ENCODE measurements at regions not wholly inside any gene's neighbourhood (a gene's known extent, or its start where the extent isn't known, plus 50 kb on each side); places are given as distances from the start of the nearest gene placed in this dataset.

DNA sequence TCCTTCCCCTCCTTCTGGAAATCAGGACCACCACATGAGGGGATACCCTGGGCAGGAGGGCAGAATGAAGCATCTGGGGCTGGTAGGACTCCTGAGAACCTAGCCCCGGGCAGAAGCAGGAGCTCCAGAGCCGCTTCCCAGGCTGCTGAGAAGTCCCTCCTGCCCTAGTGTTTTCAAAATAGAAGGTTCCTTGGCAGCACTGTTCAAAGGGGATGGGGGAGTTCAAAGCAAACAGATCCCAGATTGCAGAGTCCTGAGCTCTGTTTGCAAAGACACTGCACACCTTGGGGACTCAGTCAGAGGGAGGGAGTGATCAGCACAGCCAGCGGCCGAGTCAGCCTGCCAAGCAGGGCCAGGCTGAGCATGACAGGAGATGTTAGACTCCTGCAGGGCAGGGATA is 177.8 kb downstream of the PTPRU start:
- H3K9me3 ChIP-seq, result no peaks in the 10 kb centered on the region
- no peaks in the 10 kb centered on the region for H3K36me3 ChIP-seq
- H3K4me1 ChIP-seq, result no peaks in the 10 kb centered on the region
- ATAC-seq, result no peak
- H3K27ac ChIP-seq, result no peak overlapping the region
- in situ Hi-C loops (cut with MboI; ENCODE audit: low sequenced_read_pairs in 4 of 4), result no loop called here
- intact Hi-C loops (cut with DNase I; ENCODE audit: low total_unique reads), result no loop called here
- no peak for DNase-seq
- no peak for TF ChIP-seq POLR2A (IDR thresholded peaks at IDR 0.05)
- TF ChIP-seq, protein P1, sequence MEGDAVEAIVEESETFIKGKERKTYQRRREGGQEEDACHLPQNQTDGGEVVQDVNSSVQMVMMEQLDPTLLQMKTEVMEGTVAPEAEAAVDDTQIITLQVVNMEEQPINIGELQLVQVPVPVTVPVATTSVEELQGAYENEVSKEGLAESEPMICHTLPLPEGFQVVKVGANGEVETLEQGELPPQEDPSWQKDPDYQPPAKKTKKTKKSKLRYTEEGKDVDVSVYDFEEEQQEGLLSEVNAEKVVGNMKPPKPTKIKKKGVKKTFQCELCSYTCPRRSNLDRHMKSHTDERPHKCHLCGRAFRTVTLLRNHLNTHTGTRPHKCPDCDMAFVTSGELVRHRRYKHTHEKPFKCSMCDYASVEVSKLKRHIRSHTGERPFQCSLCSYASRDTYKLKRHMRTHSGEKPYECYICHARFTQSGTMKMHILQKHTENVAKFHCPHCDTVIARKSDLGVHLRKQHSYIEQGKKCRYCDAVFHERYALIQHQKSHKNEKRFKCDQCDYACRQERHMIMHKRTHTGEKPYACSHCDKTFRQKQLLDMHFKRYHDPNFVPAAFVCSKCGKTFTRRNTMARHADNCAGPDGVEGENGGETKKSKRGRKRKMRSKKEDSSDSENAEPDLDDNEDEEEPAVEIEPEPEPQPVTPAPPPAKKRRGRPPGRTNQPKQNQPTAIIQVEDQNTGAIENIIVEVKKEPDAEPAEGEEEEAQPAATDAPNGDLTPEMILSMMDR (IDR thresholded peaks at IDR 0.05 in 4 of 5, conservative IDR thresholded peaks at IDR 0.05 in 1 of 5), result no peak
- peaks cover 0 to 7% (median 3%) of the 10 kb centered on the region in 3 donors for H3K27me3 ChIP-seq
- H3K4me3 ChIP-seq, result no peak overlapping the region

DNA sequence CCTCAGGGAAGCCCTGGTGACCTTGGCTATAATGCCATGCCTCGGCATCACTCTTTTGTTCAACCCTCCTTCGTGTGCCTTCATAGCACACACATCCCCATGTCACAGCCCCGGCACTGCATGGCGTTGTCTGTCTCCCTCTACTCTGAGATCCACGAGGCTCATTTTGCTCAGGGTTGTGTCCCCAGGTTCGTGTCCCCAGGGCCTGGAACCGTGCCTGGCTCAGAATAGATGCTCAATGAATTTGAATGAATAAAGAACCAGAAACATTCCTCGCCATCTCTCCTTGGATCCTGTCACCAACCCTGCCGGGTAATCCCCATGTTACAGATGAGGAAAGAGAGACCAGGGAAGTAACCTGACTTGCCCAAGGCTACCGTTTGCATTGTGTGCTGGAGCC is 177.3 kb downstream of the PTPRU start:
- no peak for ATAC-seq
- in situ Hi-C loops (cut with MboI; ENCODE audit: low sequenced_read_pairs in 4 of 4), result no loop called here
- intact Hi-C loops (cut with DNase I; ENCODE audit: low total_unique reads), result no loop called here
- DNase-seq, result no peak
- no peak overlapping the region for H3K4me3 ChIP-seq
- TF ChIP-seq, protein P1 (IDR thresholded peaks at IDR 0.05 in 4 of 5, conservative IDR thresholded peaks at IDR 0.05 in 1 of 5), result no peak
- no peak for TF ChIP-seq POLR2A (IDR thresholded peaks at IDR 0.05)
- H3K27ac ChIP-seq, result no peak overlapping the region
- no peaks in the 10 kb centered on the region for H3K36me3 ChIP-seq
- H3K4me1 ChIP-seq, result no peaks in the 10 kb centered on the region
- H3K9me3 ChIP-seq, result no peaks in the 10 kb centered on the region
- H3K27me3 ChIP-seq, result peaks cover 0 to 7% (median 3%) of the 10 kb centered on the region in 3 donors

DNA sequence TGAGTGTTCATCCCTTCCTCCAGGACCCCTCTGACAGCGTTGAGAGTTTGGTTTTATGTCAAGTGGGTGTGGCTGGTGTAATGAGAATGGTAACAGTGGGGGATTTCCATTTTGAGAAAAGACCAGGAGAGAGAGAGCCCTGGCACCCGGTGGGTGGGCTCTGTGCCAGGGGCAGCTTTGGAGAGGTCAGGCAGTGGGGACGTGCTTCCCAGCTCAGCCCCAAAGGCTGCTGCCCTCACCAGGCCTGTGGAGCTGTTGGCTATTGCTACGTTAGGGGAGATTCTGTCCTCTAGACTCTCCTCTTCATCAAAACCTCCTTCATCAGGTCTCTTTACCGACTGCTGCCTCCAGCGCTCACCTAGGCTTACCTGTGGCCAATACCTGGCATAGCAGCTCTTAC is 176.3 kb downstream of the PTPRU start:
- Histone ChIP-seq H3K4me1 (no peaks in the 10 kb centered on the region), H3K4me3 (no peak overlapping the region), H3K27me3 (peaks cover 0 to 7% (median 3%) of the 10 kb centered on the region in 3 donors), H3K27ac (no peak overlapping the region), H3K9me3 (no peaks in the 10 kb centered on the region), H3K36me3 (no peaks in the 10 kb centered on the region)
- ATAC-seq (no peak), DNase-seq (no peak)
- in situ Hi-C loops (cut with MboI; ENCODE audit: low sequenced_read_pairs in 4 of 4) (no loop called here), intact Hi-C loops (cut with DNase I; ENCODE audit: low total_unique reads) (no loop called here)
- TF ChIP-seq, protein P1 (IDR thresholded peaks at IDR 0.05 in 4 of 5, conservative IDR thresholded peaks at IDR 0.05 in 1 of 5), result no peak
- TF ChIP-seq POLR2A (IDR thresholded peaks at IDR 0.05), result no peak

DNA sequence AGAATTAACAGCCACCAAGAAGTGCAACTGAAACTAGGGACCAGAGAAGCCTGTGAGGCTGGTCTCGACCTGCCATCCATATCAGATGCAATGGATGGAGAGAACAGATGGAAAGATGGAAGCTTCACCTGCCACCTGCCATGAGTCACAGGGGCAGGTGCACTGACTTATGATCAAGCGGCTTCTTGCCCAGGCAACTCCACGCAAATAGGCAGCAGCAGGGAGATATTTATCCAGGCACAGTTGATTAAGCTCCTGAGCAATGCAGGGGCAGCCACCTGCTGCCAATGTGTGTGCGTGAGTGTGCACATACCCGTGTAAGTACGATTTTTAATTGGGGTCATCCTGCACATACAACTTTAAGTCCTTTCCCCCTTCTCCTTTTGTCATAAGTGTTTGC is 174.2 kb downstream of the PTPRU start:
- in situ Hi-C loops (cut with MboI; ENCODE audit: low sequenced_read_pairs in 4 of 4), result no loop called here

More for the DNA sequence above, 174.2 kb downstream of the PTPRU start:
- Histone ChIP-seq H3K36me3 (no peaks in the 10 kb centered on the region), H3K27ac (no peak overlapping the region), H3K4me1 (no peaks in the 10 kb centered on the region), H3K27me3 (peaks cover 0 to 3% (median 1%) of the 10 kb centered on the region in 3 donors), H3K4me3 (no peak overlapping the region), H3K9me3 (no peaks in the 10 kb centered on the region)
- DNase-seq (no peak), ATAC-seq (no peak)
- intact Hi-C loops (cut with DNase I; ENCODE audit: low total_unique reads), result no loop called here
- no peak for TF ChIP-seq POLR2A (IDR thresholded peaks at IDR 0.05)
- TF ChIP-seq, protein P1 (IDR thresholded peaks at IDR 0.05 in 4 of 5, conservative IDR thresholded peaks at IDR 0.05 in 1 of 5), result no peak

Measured in gastrocnemius medialis (tissue), 4 donors.